ENCODE measurements at regions not wholly inside any gene's neighbourhood (a gene's known extent, or its start where the extent isn't known, plus 50 kb on each side); places are given as distances from the start of the nearest gene placed in this dataset.
"Not testable (repeated sequence)": the region's sequence is repeated elsewhere in the genome, so short reads cannot be mapped to it uniquely, and the experiment has no call there.

DNA sequence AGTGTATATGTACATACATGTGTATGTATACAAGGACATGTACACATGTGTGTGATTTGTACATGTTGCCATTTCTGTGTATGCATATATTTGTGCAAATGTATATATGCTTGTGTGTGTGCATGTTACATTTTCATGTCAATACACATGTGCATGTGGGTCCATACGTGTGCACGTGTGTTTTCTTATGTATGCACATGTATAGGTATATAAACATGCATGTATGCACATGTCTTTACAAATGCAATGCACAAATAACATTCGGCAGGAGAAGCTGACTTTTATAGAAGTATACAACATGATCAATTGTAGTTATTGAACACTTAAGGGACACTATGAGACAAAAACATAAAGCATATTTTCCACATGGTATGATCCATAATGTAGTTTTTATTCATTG lies 307.4 kb upstream of the SEMA3C start:
- intact Hi-C loops (cut with DNase I; ENCODE audit: low total_unique reads): no loop called here
- TF ChIP-seq, protein P1, sequence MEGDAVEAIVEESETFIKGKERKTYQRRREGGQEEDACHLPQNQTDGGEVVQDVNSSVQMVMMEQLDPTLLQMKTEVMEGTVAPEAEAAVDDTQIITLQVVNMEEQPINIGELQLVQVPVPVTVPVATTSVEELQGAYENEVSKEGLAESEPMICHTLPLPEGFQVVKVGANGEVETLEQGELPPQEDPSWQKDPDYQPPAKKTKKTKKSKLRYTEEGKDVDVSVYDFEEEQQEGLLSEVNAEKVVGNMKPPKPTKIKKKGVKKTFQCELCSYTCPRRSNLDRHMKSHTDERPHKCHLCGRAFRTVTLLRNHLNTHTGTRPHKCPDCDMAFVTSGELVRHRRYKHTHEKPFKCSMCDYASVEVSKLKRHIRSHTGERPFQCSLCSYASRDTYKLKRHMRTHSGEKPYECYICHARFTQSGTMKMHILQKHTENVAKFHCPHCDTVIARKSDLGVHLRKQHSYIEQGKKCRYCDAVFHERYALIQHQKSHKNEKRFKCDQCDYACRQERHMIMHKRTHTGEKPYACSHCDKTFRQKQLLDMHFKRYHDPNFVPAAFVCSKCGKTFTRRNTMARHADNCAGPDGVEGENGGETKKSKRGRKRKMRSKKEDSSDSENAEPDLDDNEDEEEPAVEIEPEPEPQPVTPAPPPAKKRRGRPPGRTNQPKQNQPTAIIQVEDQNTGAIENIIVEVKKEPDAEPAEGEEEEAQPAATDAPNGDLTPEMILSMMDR (IDR thresholded peaks at IDR 0.05): no peak
- TF ChIP-seq POLR2A (IDR thresholded peaks at IDR 0.05): no peak
- no peak for TF ChIP-seq POLR2AphosphoS5 (IDR thresholded peaks at IDR 0.05)
- no peak for TF ChIP-seq EP300 (IDR thresholded peaks at IDR 0.05)
- Histone ChIP-seq H3K27ac (no peak overlapping the region), H3K36me3 (no peaks in the 10 kb centered on the region), H3K27me3 (no peaks in the 10 kb centered on the region), H3K4me1 (peaks cover 0 to 2% (median 0%) of the 10 kb centered on the region in 4 donors), H3K4me3 (no peak overlapping the region), H3K9me3 (peaks cover 0 to 19% (median 2%) of the 10 kb centered on the region in 4 donors)
- WGBS, 5 donors: 89 to 98% (median 96%) methylated on average over 3 of the region's 3 CpGs
- no peak for DNase-seq

DNA sequence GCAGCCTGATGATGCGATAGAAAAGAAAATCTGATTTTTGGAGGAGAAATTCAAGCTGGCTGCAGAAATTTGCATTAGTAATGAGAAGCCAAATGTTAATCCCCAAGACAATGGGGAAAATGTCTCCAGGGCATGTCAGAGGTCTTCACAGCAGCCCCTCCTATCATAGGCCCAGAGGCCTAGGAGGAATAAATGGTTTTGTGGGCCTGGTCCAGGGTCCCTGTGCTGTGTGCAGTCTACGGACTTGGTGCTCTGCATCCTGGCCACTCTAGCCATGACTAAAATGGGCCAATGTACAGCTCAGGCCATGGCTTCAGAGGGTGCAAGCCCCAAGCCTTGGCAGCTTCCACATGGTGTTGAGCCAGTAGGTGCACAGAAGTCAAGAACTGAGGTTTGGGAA lies 303.8 kb upstream of the SEMA3C start:
- H3K4me3 ChIP-seq; H3K36me3 ChIP-seq; H3K27me3 ChIP-seq; H3K4me1 ChIP-seq; intact Hi-C loops (cut with DNase I; ENCODE audit: low total_unique reads); DNase-seq; H3K27ac ChIP-seq: not testable (repeated sequence)
- WGBS, 5 donors: 92 to 100% (median 97%) methylated on average over 1 to 2 of the region's 2 CpGs
- peaks cover 0 to 19% (median 2%) of the 10 kb centered on the region in 4 donors for H3K9me3 ChIP-seq

DNA sequence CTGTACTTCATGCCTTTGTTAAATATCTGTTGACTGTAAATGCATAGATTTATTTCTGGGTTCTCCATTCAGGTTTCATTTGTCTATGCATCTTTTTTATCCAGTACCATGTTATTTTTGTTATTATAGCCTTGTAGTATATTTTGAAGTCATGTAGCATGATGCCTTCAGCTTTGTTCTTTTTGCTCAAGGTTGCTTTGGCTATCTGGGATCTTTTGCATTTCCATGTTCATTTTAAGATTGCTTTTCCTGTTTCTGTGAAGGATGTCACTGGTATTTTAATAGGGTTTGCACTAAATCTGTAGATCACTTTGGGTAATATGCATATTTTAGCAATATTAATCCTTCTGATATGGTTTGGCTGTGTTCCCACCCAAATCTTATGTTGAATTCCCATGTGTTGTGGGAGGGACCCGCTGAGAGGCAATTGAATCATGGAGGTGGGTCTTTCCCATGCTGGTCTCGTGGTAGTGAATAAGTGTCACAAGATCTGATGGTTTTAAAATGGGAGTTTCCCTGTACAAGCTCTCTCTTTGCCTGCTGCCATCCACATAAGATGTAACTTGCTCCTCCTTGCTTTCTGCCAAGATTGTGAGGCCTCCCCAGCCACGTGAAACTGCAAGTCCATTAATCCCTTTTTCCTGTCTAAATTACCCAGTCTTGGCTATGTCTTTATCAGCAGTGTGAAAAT lies 302.8 kb upstream of the SEMA3C start:
- intact Hi-C loops (cut with DNase I; ENCODE audit: low total_unique reads): no loop called here
- TF ChIP-seq POLR2A (IDR thresholded peaks at IDR 0.05) (no peak), EP300 (IDR thresholded peaks at IDR 0.05) (no peak), POLR2AphosphoS5 (IDR thresholded peaks at IDR 0.05) (no peak)
- TF ChIP-seq, protein P1 (IDR thresholded peaks at IDR 0.05): no peak
- Histone ChIP-seq H3K27ac (no peak overlapping the region), H3K4me3 (no peak overlapping the region), H3K27me3 (no peaks in the 10 kb centered on the region), H3K36me3 (no peaks in the 10 kb centered on the region), H3K4me1 (no peaks in the 10 kb centered on the region), H3K9me3 (peaks cover 0 to 19% (median 2%) of the 10 kb centered on the region in 4 donors)
- no peak for DNase-seq
- 69 to 90% (median 83%) methylated on average over 3 of the region's 3 CpGs for WGBS, 5 donors

DNA sequence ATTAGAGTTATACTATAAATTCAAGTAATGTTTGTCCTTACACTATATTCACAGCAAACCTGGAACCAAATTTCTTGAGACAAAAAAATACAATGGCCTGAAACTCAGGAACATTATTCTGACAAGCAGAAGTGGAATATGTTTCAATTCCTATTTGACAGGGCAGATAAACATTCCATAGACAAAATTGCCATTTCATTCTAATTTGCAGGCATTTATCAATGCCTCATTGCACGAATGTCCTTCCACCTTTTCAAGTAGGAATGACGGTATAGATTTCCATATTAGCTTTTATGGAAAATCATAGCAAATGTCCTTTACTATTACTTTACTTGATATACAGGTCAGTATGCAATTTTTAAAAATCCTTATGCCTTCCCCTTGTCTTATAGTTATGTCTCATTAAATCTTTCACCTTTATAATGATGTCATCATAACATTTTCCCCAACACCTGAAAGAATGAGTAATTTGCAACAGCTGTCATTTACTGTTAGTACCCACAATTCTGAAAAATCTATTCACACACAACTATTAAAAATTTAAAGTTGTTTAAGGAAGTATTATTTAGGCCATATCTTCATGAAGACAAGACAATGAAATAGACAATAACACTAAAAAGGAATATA lies 299.7 kb upstream of the SEMA3C start:
- 81 to 89% (median 83%) methylated on average over 2 of the region's 2 CpGs for WGBS, 5 donors
- intact Hi-C loops (cut with DNase I; ENCODE audit: low total_unique reads): no loop called here

More for the DNA sequence above, 299.7 kb upstream of the SEMA3C start:
- H3K36me3 ChIP-seq: no peaks in the 10 kb centered on the region
- H3K27ac ChIP-seq: no peak overlapping the region
- H3K27me3 ChIP-seq: no peaks in the 10 kb centered on the region
- no peak for DNase-seq
- TF ChIP-seq EP300 (IDR thresholded peaks at IDR 0.05) (no peak), POLR2A (IDR thresholded peaks at IDR 0.05) (no peak), POLR2AphosphoS5 (IDR thresholded peaks at IDR 0.05) (no peak)
- TF ChIP-seq, protein P1 (IDR thresholded peaks at IDR 0.05): no peak
- peaks cover 0 to 10% (median 2%) of the 10 kb centered on the region in 4 donors for H3K9me3 ChIP-seq
- H3K4me3 ChIP-seq: no peak overlapping the region
- H3K4me1 ChIP-seq: no peaks in the 10 kb centered on the region
